Activated T-cell treated with anti-CD3 and anti-CD28 coated beads for 48 hours (primary cell): ENCODE measurements at regions not wholly inside any gene's neighbourhood (a gene's known extent, or its start where the extent isn't known, plus 50 kb on each side); places are given as distances from the start of the nearest gene placed in this dataset.
"Not testable (repeated sequence)": the region's sequence is repeated elsewhere in the genome, so short reads cannot be mapped to it uniquely, and the experiment has no call there.

ENCODE experiments used
- DNase-seq: peaks from one replicate; pipeline ENCODE4 v3.0.0-alpha.2; 2020; ENCODE audit warnings: low read depth

DNA sequence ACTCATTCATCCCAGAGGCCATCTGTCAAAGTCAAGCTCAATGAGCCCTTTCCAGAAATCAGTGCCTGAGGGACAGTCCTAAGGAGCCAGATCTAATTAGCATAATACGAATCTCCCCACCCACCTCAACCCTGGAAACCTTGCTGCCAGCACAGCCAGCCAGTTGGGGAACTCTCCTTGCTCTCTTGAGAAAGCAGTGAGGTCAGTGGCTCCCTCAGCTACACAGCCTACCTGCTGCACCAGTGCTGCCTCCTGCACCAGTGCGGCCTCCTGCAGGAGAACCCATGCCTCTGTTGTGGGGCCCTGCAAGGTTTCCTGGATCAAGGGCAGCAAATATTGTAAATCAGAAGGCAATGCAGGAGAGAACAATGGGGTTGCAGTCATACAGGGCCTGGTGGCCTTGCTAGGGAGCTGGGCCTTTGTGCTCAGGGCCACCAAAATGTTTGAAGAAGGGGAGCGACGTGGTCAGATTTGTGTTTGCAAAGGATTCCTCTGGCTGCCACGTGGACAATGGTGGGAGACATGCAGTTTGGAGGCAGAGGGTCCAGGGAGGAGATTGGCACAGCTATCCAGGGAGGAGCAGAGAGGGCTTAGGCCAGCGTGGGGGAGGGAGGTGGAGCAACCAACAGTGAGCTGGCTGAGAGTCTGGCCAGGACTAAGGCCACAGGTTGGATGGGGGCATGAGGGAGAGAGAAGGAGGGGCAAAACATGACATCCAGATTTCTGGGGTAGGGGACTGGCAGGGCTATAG is 124.3 kb upstream of the MAMLD1 start:
- DNase-seq, result no peak

DNA sequence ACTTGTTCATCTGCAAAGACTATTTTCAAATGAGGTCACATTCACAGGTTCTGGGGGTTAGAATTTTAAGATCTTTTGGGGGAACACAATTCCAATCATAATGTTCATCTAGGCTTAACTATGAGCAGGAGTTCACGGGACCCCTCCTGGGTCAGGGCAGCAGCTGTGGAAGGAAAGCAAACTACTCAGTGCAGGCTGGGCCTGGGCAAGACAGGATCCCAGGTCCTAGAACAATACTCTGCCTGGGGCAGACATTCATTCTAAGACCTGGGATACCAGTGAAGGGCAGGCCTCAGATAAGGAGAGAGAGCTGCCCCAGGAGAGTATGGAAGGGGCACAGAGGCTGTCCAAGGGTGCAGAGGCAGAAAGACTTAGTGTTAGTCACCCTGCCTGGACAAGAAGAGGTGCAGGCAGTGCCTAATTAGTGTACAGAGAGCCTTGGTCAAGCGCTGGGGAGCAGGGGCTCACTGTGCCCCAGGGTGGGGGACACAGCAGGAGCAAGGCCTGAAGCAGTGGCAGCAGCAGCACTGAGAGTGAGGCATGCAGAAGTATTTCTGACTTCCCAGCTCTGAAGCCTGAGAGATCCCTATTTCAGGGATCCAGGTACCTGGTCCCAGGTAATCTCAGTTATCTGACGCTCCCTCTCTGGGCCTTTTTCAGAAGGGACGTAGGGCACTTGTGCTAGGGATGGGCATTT is 123.0 kb upstream of the MAMLD1 start:
- no peak for DNase-seq

DNA sequence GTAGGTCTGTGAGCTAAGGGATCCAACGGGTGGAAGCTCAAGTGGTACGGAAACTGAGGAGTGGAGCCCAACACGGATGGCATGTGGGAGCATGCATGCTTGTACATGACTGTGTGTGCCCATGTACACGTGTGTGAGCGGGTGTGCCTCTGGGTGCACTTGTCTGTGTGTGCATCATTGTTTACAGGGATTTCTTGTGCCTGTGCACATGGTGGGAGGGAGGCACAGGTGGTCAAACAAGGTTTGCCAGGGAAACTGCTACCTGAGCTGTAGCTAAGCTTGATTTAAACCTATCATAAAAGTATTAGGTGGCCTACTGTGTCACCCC is 122.5 kb upstream of the MAMLD1 start:
- no peak for DNase-seq

DNA sequence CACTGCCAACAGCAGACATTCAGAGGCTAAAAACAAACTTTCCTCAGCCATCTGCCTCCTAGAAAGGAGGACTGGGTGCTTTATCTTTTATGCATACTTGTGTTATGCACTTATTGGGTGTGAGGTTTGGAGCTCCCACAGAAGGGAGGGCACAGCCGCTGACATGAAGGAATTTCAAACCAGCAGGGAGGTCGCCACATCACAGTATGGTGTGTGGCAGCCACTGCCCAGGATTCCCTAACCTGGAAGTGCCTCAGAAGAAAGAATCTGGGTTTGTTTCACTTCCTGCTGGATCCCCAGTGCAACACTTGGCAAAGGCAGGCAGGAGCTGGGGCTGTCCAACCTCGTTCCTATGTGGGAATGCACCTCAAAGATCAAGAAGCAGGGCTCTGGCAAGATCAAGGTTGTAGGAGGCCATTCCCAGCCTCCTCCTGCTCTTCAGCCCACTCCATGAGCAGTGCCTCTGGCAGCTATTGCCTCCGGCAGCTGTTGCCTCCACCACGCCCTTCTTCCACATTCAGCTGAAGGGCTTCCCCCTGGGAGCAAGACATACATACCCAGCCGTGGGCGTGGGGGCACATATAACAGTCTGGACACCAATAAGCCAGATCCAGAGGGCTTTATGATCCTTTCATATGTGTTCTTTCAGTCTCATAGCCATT is 109.0 kb upstream of the MAMLD1 start:
- DNase-seq, result no peak

DNA sequence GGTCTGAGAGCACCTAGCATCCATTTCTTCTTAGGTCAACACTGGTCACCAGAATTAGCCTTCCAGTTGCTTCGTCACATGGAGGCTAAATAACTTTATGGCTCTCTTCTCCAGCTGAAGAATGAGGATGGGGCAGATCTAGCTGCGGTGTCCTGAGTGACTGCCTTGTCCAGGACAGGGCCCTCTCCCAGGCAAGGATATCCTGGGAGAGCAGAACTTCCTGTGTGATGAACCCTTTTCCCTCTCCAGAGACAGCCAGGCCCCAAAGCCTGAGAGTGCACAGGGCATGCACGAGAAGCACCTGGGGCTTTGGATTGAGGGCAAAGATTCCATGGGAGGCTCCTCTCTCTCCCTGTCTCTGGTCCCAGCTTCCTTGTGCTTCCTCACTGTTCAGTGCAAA is 108.2 kb upstream of the MAMLD1 start:
- no peak for DNase-seq

DNA sequence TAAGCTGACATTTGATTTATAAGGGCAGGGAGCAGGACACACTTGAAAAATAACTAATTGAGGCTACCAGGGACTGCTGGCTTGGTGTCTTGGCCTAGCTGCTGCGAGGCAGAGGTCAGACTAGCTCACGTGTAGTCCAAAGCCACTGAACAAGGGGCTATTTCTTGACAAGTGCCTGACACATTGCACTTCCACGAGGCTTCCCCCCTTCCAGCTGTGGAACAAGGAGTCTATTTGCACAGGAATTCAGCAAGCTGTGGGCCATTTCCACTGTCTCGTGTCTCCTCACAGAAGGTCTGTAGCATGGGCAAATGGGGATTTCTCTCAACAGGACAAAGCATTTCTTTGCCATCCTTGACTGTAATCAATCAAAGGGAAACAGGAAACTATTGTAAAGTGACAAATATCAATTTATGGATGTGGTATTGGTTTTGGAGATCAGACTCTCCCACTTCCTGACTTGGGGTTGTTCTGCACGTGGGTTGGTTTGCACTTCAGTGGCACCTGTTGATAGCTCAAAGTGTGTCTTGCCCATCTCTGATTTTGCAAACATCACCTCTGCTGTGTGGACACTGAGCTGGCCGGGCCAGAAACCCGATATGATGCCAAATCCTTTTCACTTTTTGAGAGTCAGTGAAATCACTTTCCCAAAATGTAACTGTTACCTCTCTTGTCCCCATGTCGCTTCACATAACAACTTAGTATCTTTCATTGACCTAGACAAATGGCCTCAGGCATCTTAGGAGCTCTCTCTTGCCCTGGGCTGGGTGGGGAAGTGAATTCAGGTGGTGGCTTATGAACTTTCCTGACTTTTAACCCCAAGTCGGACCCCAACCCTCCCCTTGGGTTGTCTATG is 107.4 kb upstream of the MAMLD1 start:
- no peak for DNase-seq

DNA sequence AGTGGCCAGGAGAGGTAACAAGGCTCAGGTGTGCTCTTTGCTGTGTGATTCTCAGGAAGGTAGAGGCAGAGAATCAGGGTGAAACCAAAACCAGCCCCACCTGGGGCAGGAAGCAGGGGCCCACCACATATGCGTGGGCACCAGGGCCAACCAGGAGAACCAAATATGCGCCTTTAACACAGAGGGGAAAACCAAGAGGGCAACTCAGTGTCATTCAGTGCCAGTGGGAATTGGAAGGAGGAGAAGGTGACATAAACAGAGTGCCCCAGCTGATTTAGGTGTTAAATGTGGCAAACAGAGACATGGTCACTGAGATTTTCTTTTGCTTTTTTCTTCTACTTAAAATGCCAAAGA is 106.8 kb upstream of the MAMLD1 start:
- no peak for DNase-seq

DNA sequence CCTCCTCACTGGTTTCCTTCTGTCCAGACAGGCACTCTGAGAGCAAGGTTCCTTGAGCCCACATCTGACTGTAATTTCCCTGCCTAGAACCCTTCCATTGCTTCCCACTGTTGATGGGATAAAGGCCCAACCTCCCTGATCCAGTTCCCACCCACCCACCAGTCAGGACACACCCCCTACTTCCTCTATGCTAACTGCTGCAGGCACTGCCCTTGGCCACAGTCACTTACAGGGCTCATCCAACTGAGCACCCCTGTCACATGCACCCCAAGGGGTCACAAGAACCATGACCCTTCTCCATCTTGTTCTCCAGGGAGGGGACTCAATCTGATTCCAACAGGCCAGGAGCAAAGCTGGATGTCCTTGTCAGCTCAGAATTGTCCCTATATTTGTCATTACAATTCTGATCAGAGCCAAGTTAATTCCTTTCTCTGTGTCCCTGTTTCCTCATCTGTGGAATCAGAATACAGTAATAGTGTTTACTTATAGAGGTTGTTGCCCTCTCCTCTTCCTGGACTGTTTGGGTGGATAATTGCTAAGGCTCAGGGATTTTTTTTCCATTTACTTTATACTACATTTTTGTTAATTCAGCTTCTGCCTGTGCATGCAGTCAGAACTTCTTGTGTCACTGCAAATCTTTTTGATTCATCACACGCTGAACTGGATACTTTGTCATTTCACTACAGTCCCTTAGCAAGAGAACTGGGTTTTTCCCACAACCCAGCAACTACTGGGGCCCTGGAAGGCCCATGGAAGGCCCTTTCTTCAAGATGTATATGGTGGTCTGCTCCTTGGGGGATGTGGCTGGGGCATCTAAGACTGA is 105.6 kb upstream of the MAMLD1 start:
- no peak for DNase-seq

DNA sequence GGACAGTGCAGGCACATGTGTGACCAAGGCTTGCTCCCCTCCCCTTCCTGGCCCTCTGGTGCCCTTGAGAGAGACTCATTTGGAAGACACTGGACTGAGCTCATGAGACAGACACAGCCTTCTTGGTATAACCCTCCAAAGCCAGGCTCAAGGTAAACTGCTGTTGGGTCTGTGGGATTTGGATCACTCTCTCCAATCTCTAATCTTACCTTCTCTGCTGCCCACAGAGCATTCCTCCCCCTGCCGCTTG is 105.0 kb upstream of the MAMLD1 start:
- DNase-seq, result no peak

DNA sequence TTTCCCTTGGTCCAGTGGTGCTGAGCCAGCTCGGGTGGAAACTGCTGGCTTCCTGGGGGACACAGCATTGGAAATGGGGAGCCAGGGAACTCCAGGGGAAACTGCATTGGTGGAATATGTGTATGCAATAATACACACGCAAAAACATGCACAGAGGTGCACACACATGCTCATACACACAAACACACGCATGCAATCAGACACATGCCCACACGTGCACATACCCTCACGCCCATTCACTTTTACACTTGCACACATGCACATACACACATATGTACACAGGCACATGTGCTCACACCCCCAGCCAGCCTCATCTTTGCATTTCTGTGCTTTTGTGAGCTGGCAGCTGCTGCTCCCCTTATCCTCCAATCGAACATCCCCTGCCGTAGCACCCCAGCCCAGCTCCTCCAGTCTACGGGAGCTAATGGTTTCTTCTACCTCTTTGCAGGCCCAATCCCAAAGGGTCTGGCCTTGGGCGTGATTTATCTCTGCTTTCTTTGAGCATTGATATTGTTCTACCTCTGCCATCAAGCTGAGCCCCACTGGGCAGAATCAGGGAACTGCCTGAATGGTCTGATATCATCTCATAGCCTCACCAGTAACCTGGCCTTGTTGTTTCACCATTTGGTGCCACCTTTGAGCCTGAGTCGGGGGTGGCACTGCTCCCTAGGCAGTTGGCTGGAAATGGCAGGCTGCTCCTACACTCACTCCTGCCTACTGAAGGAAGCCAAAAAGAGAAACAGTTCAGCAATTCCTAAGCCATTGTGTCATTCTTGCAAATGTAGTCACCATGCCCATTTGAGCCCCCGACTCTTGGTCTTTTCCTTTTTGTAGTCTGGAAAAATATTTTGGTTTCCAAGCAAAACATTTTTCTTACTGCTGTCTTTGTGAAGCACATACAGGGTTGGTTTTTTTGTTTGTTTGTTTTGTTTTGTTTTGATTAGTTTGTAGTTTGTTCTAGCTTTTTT is 104.4 kb upstream of the MAMLD1 start:
- no peak for DNase-seq

DNA sequence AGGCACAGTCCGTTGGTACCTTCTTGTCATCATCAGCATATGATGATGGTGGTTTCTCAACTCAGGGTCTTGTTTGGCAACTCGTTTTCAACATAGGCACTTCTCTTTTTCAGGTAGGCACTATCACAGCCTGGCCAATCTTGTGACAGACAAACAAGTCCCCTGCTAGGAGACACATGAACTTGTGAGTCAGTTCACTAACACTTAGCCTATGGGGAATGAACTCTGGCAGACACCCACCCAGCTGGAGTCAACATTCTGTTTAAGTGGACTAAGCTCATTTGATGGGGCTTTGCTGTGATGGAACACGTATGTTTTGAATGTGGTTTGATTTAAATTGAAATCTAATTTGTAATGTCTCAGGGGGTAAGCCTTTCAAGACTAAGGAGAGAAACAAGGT is 100.7 kb upstream of the MAMLD1 start:
- DNase-seq, result no peak

DNA sequence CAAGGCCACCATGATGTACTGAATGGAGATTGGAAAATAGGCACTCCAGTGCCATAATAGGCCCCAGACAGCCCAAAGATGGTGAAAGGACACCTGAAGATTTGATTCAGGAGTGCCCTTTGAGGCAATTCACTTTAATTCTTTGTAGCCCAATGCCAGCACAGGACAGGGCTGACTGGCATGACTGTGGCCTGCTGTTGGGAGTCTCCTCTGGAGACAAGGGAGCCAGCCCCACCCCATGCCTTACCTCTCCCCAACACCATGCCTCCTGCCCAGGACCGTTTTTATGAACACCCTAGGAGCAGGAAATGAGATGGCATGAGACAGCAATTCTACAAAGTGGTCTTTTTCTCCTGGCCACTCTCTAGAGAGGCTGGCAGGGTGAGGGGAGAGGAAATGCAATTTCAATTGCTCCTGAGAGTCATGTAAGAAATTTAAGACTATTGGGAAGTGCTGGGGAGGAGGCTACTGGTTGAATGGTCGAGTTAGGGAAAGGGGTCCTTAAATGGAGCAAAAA is 94.2 kb upstream of the MAMLD1 start:
- no peak for DNase-seq

DNA sequence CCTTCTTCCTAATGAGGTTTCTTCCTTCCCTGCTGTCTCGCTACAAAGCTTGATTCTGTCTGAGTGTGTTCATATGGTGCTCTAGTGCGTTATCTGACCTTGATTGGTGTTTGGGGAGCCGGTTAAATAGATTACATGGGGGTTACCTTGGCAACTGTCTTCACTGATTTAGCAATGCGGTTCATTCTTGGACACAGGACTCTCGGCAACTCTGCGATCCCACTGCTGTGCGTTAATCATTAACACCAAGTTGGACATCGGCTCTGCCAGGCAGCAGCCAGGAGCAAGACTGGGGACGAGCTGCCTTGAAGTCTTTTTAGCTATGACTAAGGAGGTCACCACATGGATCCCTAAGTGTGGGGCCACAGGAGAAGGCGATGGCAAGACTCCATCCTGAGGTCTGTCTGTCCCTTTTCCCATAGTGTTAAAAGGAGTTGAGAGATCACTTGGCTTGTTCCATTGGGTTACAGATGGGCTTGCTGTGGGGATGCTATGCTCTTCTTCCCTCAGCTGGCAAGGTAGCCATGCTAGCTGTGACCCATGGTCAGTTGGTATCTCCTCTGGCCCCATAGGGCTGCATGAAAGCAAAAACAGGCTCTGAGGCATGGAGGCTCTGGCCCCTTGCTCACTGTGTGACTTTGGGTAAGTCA is 93.4 kb upstream of the MAMLD1 start:
- no peak for DNase-seq

DNA sequence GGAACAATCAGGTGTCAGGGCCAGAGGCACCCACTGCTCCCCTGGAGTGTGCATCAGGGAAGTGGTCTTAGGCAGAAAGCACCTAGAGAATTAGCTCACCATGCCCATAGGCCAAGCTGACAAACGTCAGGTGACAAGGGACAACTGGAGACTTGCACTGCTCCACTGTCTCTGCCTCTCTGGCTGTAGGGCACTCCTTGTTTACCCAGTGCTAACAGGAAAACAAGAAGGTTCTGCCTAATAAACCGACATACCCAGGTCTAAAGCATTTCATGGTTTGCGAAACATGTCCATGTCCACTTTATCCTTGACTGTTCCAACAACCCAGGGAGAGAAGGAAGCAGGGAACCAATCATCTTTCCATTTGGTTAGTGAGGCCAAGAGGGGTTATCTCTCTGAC is 92.5 kb upstream of the MAMLD1 start:
- DNase-seq, result no peak

DNA sequence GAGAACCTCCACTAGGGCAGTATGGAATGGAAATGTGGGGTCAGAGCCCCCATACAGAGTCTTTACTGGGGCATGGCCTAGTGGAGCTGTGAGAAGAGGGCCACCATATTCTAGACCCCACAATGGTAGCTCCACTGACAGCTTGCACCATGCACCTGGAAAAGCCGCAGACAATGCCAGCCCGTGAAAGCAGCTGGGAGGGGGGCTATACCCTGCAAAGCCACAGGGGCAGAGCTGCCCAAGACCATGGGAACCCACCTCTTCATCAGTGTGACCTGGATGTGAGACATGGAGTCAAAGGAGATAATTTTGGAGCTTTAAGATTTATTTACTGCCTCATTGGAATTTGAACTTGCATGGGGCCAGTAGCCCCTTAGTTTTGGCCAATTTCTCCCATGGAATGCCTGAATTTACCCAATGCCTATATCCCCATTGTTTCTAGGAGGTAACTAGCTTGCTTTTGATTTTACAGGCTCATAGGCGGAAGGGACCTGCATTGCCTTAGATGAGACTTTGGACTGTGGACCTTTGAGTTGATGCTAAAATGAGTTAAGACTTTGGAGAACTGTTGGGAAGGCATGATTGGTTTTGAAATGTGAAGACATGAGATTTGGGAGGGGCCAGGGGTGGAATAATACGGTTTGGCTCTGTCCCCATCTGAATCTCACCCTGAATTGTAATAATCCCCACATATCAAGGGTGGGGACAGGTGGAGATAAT is 89.4 kb upstream of the MAMLD1 start:
- DNase-seq, result not testable (repeated sequence)

DNA sequence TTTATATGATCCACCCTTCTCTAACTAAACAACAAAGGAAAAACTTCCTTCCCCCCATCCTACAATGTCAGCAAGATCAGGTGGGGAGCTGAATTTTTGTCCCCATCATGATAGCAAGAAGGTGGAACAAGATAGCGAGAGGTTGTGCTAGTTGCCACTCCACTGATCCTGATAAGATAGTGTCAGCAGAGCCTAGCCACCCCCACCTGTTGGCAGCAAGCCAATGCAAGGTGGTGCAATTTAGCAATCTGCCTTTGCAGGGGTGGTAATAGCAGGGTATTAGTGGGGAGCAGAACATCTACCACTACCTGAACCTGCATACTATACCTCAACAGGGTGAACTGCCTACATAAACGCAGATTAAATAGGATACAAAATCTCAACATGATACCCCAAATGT is 80.2 kb upstream of the MAMLD1 start:
- DNase-seq, result no peak

DNA sequence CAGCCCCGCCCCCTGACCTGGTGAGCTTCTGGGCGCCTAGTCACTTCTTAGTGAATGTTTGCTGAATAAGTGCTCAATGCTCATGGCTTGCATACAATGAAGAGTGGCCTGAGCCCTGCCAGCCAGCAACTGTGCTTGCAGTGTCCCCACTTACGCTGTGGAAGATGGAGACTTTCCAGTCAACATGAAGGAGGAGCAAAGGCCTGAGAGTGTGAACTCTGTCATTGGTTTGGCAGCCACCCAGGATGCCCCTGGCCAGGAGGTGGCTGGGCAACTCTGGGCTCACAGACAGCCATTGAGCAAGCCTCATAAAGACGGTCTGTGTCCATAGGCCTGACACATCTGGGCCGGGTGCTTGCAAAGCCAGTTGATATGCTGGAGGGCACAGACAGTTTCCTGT is 72.1 kb upstream of the MAMLD1 start:
- no peak for DNase-seq

DNA sequence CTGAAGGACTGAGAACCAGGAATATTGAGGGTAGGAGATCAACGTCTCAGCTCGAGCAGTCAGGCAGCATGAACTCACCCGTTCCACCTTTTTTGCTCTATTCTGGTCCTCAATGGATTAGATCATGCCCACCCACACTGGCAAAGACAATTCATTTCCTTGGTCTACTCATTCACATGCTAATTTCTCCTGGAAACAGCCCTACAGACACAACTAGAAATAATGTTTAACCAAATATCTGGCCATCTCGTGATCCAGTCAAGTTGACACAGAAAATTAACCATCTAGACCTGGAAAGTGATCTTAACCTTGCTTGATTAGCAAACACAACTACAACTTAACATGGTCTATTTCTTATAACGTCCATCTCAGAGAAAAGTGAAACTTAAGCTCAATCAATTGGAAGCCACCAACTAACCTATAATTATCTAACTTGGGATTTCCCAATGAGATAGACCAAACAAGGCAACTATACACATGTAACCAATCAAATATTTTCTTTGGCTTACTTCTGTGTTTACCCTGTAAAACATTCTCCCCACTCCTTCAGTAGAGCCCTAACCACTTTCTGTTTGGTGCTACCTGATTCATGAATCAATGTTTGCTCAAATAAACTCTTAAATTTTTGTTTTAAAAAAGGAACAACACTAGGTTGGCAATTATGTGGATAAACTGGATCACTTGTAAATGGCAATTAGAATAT is 69.7 kb upstream of the MAMLD1 start:
- DNase-seq, result no peak
